ENCODE measurements at regions not wholly inside any gene's neighbourhood (a gene's known extent, or its start where the extent isn't known, plus 50 kb on each side); places are given as distances from the start of the nearest gene placed in this dataset.
"Not testable (repeated sequence)": the region's sequence is repeated elsewhere in the genome, so short reads cannot be mapped to it uniquely, and the experiment has no call there.

DNA sequence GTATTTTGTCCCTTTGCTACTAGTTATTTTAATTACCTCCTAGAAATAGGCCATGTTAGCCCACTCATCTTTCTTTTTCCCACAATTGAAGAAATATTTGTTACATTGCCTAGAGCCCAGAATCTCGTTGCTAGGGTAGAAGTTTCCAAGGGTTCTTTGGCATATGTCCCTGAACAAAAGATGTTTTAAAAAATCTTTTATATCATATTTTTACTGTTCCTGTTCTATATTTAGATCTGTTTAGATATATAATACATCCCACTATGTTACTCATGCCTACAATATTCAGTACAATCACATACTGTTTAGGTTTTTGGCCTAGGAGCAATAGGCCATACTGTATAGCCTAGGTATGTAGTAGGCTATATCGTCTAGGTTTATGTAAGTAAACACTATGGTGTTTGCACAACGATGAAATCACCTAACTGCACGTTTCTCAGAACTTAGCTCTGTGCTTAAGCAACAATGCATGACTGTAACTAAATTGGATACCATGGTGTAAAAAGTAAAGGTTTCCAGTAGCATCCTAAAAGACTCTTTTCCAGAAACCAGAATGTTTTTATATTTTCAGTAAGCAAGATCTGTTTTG lies 236.0 kb upstream of the SLIT2 start:
- in situ Hi-C loops (cut with MboI; ENCODE audit: low sequenced_read_pairs): no loop called here

DNA sequence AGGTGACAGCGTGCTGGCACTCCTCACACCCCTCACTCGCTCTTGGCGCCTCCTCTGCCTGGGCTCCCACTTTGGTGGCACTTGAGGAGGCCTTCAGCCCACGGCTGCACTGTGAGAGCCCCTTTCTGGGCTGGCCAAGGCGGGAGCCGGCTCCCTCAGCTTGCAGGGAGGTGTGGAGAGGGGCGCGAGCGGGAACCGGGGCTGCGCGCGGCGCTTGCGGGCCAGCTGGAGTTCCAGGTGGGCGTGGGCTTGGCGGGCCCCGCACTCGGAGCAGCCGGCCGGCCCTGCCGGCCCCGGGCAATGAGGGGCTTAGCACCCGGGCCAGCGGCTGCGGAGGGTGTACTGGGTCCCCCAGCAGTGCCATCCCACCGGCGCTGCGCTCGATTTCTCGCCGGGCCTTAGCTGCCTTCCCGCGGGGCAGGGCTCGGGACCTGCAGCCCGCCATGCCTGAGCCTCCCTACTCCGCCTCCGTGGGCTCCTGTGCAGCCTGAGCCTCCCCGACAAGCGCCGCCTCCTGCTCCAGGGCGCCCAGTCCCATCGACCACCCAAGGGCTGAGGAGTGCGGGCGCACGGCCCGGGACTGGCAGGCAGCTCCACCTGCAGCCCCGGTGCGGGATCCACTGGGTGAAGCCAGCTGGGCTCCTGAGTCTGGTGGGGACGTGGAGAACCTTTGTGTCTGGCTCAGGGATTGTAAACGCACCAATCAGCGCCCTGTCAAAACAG lies 247.7 kb upstream of the SLIT2 start:
- in situ Hi-C loops (cut with MboI; ENCODE audit: low sequenced_read_pairs): not testable (repeated sequence)

DNA sequence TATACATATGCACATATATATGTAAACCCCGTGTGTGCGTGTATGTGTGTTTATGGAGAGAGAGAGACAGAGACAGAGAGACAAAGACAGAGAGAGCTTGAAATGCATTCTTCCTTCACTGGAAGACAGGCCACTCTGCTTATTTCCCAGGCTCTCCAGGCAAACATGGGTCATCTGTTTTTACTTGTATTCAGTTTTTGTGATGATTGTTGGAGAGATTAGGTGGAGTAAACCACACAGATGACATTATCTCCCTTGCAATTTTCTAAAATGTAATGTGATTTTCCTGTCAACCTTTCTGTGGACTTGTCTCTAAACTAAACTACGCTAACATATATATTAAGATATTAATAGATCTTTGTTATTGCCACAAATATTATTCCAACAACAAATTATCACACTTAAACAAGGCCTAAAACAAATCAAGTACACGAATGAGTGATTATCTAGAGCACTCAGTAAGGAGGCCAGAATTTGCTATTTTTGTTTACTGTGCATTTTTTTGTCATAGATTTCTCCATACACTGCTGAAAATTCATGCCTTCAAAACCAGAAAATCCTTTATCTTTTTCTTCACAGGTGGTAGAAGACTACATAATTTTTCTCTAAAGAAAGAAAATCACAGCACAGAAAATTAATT lies 251.8 kb upstream of the SLIT2 start:
- in situ Hi-C loops (cut with MboI; ENCODE audit: low sequenced_read_pairs): no loop called here

DNA sequence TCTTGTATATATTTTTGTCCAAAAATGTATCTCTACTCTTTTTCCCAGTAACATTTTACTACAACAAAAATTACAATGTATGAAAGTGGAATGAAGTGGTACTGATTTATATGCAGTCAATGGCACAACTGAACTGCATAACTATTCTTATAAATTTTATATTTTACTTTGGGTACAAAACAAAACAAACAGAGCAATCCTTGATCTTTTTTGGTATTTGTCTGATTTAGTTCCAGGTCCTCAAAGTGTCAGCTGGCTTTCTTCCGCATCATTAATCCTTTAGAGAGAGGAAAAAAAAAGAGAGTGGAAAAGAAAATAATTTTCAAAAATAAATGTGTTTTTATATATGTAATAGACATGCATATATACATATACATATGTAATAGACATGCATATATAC lies 252.4 kb upstream of the SLIT2 start:
- in situ Hi-C loops (cut with MboI; ENCODE audit: low sequenced_read_pairs): no loop called here

- in situ Hi-C loops (cut with MboI; ENCODE audit: low sequenced_read_pairs): no loop called here
Observed at GRCh38 chr4:19993242-19993641, 258.5 kb upstream of the SLIT2 start.

DNA sequence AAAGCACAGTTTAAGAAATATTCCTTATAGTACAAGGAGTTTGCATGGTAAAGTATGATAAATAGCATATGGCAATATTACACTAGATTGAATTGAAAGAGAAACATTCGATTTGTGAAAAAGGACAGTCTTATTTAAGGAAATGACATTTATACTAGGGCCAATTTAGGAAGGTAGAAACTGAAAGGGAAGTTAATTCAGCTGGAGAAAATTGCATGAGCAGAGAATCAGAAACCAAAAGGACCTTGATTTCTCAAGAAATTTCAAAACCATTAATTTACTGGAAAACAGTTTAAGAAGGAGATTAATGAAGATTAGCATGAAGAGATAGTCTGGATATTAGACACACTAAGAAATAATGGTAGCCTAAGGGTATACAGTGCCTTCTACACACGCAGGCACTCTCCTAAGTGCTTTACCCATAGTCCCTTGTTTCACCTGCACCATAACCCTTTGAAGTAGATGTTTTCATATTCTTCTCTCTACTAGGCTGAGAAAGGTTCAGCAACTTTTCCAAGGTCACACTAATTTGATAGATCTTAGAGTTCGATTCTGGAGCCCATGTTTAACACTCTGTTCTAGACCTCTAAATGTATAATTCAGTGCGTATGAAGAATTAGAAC lies 259.1 kb upstream of the SLIT2 start:
- in situ Hi-C loops (cut with MboI; ENCODE audit: low sequenced_read_pairs): no loop called here

DNA sequence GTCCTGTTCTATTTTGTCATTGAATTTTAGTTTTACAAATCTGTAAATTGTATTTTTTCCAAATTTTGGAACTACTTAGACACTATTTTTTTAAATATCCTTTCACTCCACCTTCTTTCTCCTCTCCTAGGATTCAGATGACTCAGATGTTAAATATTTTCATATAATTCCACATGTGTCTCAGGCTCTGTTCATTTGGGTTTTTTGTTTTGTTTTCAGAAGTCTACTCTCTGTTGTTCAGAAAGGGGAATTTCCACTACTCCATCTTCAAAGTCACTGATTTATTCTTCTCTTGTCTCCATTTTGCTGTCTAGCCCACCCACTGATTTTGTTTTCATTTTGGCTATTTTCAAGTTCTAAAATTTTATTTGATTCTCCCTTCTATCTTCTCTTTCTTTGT lies 264.0 kb upstream of the SLIT2 start:
- in situ Hi-C loops (cut with MboI; ENCODE audit: low sequenced_read_pairs): no loop called here

- in situ Hi-C loops (cut with MboI; ENCODE audit: low sequenced_read_pairs): no loop called here
Observed at GRCh38 chr4:19983072-19983471, 268.6 kb upstream of the SLIT2 start.

DNA sequence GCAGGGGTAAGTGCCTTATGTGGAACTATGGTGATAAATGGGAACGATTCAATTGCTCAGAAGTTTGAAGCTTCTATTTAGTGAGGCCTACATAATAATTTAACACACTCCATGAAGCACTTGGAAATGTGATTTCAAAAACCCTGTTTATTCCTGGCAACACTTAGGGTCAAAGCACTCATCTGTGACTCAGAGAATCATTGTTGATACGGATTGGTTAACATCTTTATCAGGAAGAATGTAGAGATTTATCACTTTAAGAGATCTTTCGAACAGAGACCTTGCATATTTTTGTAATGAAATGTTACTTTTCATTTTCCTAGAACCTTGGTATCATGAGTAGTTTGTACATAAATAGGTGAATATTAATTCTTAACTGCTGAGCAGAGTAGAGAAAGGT lies 269.1 kb upstream of the SLIT2 start:
- in situ Hi-C loops (cut with MboI; ENCODE audit: low sequenced_read_pairs): no loop called here

DNA sequence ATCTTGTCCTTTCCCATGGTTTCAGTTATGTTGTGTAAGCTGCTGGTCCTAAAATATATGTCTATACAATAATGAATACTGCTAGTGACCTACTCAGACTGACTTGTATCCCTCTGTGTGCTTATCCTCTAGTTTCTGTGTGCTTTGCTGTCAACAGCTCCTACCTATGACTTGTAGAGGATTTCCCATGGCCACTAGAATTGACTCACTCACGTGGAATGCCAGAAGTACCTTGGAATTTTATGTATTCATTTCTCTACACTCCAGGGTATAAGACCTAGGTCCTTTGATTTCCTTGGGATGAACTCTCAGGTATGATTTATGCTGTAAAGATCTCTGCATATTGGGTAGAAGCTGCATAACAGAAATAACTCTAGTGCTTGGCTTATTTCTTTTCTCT lies 279.9 kb upstream of the SLIT2 start:
- in situ Hi-C loops (cut with MboI; ENCODE audit: low sequenced_read_pairs): no loop called here

DNA sequence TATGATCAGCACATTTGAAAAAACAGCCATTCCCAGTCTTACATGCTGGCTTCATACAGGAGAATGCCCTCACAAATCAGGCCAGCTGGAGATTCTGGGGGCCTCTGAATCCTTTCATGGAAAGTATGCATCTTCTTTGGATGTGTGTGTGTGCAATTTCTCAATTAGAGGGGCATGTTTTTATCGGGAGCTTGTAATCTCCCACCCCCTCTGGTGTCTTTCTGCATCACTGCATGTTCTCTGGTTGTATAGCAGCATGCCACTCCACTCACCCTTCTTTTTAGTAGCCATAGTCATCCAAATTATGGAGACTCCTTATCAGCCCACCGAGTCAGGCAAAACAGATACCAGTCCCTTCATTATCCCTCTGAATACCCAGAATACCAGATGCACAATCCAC lies 282.2 kb upstream of the SLIT2 start:
- in situ Hi-C loops (cut with MboI; ENCODE audit: low sequenced_read_pairs): no loop called here

DNA sequence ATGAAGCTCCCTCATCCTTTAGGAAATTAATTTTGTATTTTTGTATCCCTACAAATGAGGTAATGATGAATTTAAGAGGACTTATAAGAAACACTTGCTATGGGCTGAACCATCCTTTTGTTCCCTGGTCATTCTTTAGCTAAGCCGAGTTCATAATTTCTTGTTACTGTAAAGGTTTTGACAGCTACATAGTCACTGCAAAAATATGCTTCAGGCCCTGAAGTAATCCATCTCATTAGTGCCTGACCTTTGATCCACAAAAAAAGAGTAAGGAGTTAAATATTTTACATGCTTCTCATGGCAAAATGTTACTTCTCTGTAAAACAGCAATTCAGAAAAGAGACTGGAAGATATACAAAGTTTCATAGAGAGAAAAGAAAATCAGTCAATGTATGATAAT lies 290.6 kb upstream of the SLIT2 start:
- in situ Hi-C loops (cut with MboI; ENCODE audit: low sequenced_read_pairs): no loop called here

GRCh38 chr4:19958848-19959247 lies 292.9 kb upstream of the SLIT2 start:
- in situ Hi-C loops (cut with MboI; ENCODE audit: low sequenced_read_pairs): no loop called here

DNA sequence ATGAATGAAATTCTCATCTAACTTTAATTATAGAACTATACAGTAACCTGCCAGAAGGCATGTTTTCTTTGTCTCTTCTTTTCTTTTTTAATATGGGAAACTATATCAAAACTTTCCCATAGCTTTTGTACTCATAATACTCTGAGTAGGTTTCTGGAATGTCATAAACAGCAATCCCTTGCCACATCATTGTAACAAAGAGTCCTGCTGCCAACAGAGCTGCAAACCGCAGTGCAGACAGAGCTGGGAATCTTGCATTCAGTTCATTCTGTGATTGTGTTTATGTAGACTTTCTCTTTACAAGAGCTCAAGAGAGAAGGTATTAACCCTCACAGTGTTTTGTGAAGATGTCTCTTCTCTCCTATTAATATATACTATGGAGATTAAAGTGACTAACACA lies 304.4 kb upstream of the SLIT2 start:
- in situ Hi-C loops (cut with MboI; ENCODE audit: low sequenced_read_pairs): no loop called here

DNA sequence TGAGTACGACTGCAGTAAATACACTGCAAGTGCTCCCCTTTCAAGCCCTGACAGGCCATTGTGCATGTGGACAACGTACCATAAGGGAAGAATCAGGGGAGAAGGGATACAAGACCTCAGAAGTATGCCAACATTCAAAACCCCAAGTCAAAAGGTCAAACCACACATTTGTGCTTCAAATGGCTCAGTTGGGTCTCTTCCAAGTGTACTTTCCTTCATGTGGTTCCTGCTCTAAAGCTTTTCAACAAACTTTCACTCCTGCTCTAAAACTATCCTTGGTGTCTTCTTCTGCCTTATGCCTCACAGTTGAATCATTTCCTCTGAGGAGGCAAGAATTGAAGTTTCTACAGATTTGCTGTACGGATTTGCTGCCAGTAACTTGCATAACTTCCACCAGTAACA lies 305.7 kb upstream of the SLIT2 start:
- in situ Hi-C loops (cut with MboI; ENCODE audit: low sequenced_read_pairs): no loop called here

DNA sequence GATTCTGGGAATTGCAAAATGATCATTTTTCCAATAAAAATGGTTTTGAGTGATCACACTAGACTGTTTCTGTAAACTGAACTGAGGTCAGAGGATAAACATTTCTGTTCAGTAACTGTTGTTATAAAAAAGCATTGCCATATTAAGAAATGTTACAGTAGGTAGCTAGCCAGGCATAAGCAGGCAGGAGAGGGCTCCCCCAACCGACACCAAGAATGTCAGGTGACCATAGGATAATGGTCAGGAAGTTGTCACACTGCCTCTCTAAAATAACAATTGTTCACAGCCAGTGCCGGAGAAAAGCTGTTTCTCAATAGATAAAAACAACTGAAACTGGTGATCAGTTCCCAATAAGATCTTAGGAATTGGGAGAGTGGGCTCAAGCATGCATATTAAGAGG lies 306.2 kb upstream of the SLIT2 start:
- in situ Hi-C loops (cut with MboI; ENCODE audit: low sequenced_read_pairs): no loop called here

GRCh38 chr4:19944806-19945205 lies 306.9 kb upstream of the SLIT2 start:
- in situ Hi-C loops (cut with MboI; ENCODE audit: low sequenced_read_pairs): no loop called here

DNA sequence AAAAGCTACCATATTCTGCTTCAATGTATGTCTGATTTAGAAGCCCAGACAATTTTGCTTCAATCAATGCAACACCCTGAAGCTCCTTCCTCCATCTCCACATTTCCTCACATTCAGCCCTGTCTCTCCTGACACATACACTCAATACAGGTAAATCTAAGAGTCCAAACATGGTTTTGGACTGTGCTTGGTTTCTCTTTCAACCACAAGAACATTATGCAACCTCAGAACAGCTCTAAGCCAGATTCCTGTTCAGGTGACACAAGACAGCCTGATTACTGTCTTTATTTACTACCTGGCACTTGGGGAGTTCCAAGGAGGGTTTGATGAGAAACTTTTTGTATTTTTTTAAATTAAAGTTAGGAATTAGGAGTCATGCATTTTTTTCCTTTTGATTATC lies 307.5 kb upstream of the SLIT2 start:
- in situ Hi-C loops (cut with MboI; ENCODE audit: low sequenced_read_pairs): no loop called here

GRCh38 chr4:19941434-19941833 lies 310.3 kb upstream of the SLIT2 start:
- in situ Hi-C loops (cut with MboI; ENCODE audit: low sequenced_read_pairs): no loop called here

- in situ Hi-C loops (cut with MboI; ENCODE audit: low sequenced_read_pairs): no loop called here
Observed at GRCh38 chr4:19940861-19941260, 310.8 kb upstream of the SLIT2 start.

DNA sequence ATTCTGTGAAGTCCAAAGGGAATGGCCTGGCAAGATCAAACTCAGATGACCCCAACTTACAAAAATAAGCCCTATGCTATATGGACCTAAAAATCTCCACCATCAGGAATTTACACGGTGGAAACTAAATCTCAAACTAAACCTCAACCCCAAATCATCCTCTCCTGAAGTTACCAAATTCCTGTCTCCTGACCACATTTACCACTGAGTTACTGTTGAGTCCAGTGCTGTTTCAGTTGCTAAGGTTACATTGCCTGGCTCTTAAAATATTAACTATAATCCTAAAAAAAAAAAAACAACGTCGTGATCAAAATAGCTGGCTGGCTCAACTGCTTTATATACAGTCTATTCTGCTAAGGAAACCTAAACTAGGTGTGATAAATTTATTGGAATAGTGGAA lies 315.2 kb upstream of the SLIT2 start:
- in situ Hi-C loops (cut with MboI; ENCODE audit: low sequenced_read_pairs): no loop called here

GRCh38 chr4:19930742-19931141 lies 321.0 kb upstream of the SLIT2 start:
- in situ Hi-C loops (cut with MboI; ENCODE audit: low sequenced_read_pairs): no loop called here

Data from HL-60/S4 (cell line).